HS-27A (cell line): ENCODE measurements at regions not wholly inside any gene's neighbourhood (a gene's known extent, or its start where the extent isn't known, plus 50 kb on each side); places are given as distances from the start of the nearest gene placed in this dataset.
"Not testable (repeated sequence)": the region's sequence is repeated elsewhere in the genome, so short reads cannot be mapped to it uniquely, and the experiment has no call there.

Experiments
- DNase-seq: peaks from one replicate; pipeline ENCODE4 v3.0.0-alpha.2; 2012; ENCODE audit warnings: low read depth, missing footprints

GRCh38 chr13:65387743-65388347 is 1842.3 kb downstream of the PCDH9 start:
- no peak for DNase-seq

DNA sequence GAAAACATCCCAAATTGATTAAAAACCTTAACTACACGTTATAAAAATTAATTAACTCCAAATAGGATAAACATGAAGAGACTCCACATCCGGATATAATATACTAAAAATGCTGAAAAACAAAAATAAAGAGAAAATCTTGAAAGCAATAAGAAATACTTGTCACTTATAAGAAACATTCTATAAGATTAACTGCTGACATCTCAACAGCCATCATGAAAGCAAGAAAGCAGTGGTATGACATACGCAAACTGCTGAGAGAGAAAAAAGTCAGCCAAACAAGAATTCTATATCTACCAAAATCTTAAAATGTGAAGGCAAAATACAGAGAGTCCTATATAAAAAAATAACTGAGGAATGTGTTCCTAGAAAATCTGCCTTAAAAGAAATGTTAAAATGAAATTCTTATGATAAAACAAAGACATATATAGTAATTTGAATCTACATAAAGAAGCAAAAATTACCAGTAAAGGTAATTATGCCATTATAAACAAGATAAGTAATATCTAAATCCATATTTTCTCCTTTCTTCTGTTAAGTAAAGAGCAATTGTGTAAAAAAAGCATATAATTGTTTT is 1851.1 kb downstream of the PCDH9 start:
- no peak for DNase-seq

- DNase-seq = no peak
These were observed 1851.7 kb downstream of the PCDH9 start for GRCh38 chr13:65378484-65378883.

DNA sequence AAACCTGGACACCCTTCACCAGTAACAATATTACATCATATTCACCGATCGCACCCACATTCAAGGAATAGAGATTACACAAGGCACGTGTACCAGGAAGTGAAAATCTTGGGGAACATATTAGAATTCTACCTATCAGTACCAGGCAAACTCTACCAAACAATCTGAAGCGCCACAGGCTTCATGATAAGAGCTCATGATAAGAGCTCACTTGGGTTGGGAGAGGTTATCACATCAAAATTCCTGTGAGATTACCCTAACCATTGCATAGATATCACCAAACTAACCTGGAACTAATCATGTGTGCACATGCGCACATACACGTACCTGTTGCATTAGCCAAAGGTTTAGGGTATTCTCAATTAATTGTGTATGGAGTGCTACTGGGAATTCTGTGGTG is 1861.3 kb downstream of the PCDH9 start:
- no peak for DNase-seq

DNA sequence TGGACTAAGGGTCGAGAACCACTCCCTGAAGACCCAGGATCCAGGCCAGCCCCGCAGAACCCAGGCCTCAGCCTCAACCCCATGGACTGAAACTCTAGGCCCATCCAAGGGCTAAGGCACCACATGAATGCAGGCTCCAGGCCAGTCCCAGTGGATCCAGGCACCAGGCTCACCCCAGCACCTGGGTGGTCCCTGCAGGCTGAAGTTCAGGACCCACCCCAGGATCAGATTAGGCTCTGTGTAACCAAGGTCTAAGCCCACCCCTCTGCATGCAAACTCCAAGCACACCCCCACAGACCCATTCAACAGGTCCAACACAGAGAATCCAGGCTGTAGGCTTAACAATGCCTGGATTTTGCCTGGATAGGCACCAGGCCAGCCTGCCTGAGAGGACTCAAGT is 1876.2 kb downstream of the PCDH9 start:
- no peak for DNase-seq

- not testable (repeated sequence) for DNase-seq
These were observed 1877.0 kb downstream of the PCDH9 start for GRCh38 chr13:65353150-65353549.

- no peak for DNase-seq
These were observed 1882.6 kb downstream of the PCDH9 start for GRCh38 chr13:65347420-65348030.

- DNase-seq = peak; percentile 4
These were observed 1886.1 kb downstream of the PCDH9 start for GRCh38 chr13:65343898-65344663.

DNA sequence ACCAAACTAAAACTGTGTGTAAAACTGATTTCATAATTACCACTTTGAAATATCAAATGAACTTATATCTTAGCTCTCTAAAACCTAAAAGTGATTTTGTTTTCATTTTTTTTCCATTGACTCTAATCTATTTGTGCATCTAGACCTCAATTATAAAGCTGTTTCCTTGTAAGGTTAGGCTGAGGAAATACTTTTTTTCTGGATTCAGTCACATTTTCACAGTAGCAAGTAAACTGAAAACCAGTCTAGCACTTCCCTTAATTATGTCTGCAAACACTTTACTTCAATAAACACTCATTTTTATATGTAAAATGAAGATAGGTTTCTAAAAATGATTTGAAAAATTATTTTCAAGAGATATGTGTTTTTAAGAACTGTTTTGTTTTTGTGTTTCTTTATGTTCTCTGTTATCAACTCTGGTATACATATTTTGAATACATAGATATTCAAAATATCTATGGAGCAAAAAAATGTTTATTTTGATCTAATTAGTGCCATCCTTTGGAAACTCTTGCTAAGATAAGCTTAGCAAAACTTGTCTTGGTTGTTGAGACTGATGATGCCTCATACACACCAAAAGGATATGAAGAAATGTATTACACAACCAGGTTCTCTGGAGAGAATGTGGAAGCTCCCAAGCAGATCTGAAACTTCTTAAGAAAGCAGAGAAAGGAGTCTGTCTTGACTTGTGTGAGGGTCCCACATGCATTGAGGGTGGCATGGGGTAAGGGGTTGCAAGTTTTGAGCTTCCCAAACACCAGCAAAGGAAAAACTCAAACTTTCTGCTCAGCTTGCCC is 1887.4 kb downstream of the PCDH9 start:
- no peak for DNase-seq

GRCh38 chr13:65339241-65339640 is 1890.9 kb downstream of the PCDH9 start:
- no peak for DNase-seq

GRCh38 chr13:65336916-65337315 is 1893.2 kb downstream of the PCDH9 start:
- no peak for DNase-seq

DNA sequence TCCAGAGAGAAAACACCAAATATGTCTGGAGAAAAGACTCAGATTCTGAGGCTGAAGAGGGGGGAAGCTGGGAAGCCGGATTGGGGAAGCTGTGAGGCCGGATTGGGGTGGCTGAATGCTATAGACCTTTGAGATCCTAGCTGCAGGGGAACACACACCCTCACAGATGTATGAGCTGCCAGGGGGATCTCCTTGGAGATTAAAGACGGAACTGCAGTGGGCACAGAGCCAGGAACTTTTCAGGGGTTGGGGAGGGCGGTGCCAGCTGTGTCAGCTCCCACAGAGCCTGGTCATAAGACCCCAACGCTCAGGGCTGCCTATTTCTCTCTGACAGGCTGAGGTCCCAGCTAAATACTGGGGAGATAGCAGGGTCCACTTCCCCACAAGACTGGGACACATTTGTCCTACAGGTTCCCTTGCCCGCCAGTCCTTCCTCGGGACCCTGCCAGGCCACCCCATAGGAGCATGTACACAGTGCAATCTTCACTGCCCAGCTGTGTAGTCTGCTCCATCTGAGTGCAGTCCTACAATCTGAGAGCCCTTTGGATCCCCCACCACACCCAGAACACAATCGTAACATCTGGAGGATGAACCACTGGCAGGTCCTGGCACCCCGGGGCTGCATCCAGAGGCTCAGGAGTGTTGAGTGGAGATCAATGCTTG is 1893.9 kb downstream of the PCDH9 start:
- no peak for DNase-seq

DNA sequence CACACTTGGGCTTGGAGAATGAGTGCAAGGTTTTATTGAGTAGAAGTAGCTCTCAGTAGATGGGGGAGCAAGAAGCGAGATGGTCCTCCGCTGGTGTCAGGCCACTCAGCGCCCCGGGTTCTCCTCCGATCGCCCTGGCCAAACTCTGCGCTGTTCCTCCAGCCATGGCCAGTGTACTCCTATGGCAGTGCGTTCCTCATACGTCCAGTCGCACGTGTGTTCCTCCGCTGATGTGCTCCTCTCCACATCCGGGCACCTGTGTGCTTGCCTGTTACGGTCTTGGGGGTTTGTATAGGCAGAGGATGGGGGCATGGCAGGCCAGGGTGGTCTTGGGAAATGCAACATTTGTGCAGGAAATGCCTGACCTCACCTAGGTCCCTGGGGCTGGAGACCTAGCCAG is 1899.4 kb downstream of the PCDH9 start:
- no peak for DNase-seq

- DNase-seq = no peak
These were observed 1899.8 kb downstream of the PCDH9 start for GRCh38 chr13:65330287-65330686.

- DNase-seq = not testable (repeated sequence)
These were observed 1906.9 kb downstream of the PCDH9 start for GRCh38 chr13:65323192-65323591.

GRCh38 chr13:65321423-65321822 is 1908.7 kb downstream of the PCDH9 start:
- DNase-seq = not testable (repeated sequence)

GRCh38 chr13:65314008-65314407 is 1916.1 kb downstream of the PCDH9 start:
- no peak for DNase-seq

DNA sequence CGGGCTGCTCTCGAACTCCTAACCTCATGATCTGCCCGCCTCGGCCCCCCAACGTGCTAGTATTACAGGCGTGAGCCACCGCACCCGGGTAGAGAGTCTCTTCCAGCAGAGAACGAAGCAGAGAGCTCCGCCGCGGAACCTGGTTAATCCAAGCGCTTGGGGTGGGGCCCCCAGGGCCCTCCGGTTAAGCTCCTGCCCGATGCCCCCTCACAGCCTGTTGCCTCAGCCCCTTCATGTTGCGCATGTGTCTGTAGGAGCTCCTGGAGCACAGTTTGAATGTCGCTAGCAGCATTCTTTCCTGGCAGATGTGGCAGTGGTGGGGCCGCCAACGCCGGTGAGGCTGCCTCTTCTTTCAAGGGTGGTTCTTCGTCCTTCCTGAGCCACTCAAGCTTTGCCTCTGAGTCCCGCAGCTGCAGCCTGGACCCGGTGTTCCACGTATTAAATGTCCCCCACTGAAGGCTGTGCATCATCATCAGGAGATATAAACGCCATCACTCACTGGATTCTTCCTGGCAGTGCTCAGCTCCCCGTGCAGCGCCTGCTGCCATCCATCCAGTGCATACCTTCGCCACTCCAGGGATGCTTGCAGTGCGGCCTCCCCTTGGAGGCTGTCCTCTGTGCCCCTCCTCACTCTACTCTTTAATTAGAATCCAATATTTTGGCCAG is 1919.3 kb downstream of the PCDH9 start:
- no peak for DNase-seq

DNA sequence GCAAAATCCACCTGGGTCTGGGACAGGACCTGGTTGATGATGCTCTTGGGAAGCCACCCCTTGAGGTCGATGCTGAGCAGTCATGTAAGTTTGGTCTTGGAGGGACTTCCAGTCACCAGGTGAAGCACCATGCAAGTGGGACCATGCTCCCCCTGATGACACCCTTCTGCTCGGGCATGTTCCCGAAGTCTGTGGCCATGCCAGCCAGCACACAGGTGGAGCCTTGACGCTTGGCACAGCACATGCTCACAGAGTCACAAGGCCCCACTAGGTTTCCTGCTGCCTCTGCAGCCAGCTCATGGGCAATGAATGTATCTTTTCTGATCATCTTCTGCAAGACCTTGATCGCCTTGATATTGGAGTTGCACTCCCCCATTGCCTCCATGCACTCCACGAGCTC is 1920.2 kb downstream of the PCDH9 start:
- DNase-seq = no peak

GRCh38 chr13:65308729-65309128 is 1921.4 kb downstream of the PCDH9 start:
- not testable (repeated sequence) for DNase-seq

DNA sequence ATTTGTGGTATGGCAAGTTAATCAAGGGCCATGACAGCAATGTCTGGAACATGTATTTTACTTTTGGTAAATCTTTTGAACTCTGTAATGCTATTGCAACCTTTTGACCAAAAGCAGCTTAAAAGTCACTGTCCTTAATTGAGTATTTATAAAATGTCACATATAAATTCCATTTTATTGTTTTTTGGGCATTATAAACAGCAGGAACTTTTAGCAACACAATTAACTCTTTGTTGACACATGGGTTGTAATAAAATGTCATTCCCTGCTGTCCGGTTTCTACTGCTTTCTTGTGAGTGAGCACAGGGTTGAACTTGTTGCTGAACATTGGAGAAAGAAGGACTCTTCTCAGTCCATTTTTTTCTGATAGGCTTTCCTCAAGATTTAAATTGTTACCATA is 1923.1 kb downstream of the PCDH9 start:
- no peak for DNase-seq
